ENCODE measurements at regions not wholly inside any gene's neighbourhood (a gene's known extent, or its start where the extent isn't known, plus 50 kb on each side); places are given as distances from the start of the nearest gene placed in this dataset.
A peak's percentile ranks its signal among the peaks of the same experiment; 100 is the strongest.

GRCh38 chr4:117422297-117422696, 336.9 kb upstream of the TRAM1L1 start:
- no peaks in the 10 kb centered on the region for H3K27me3 Mint-ChIP-seq
- peaks cover 0 to 6% (median 1%) of the 10 kb centered on the region in 7 donors for H3K9me3 Mint-ChIP-seq
- no peak overlapping the region for H3K4me3 Mint-ChIP-seq
- ATAC-seq (ENCODE audit: low read depth in 2 of 2) = no peak
- H3K36me3 Mint-ChIP-seq = no peaks in the 10 kb centered on the region
- H3K4me1 Mint-ChIP-seq = no peaks in the 10 kb centered on the region
- no peak overlapping the region for H3K27ac Mint-ChIP-seq
- DNase-seq = no peak

- H3K27me3 Mint-ChIP-seq = no peaks in the 10 kb centered on the region
- no peak for ATAC-seq (ENCODE audit: low read depth in 2 of 2)
- H3K4me3 Mint-ChIP-seq = no peak overlapping the region
- peaks cover 0 to 9% (median 2%) of the 10 kb centered on the region in 7 donors for H3K9me3 Mint-ChIP-seq
- H3K4me1 Mint-ChIP-seq = no peaks in the 10 kb centered on the region
- DNase-seq = no peak
- H3K36me3 Mint-ChIP-seq = no peaks in the 10 kb centered on the region
- no peak overlapping the region for H3K27ac Mint-ChIP-seq
Measured at GRCh38 chr4:117425636-117426035, 340.3 kb upstream of the TRAM1L1 start.

- Mint-ChIP-seq H3K9me3 (peaks cover 0 to 9% (median 2%) of the 10 kb centered on the region in 7 donors), H3K36me3 (no peaks in the 10 kb centered on the region), H3K27ac (no peak overlapping the region), H3K4me1 (no peaks in the 10 kb centered on the region), H3K27me3 (no peaks in the 10 kb centered on the region), H3K4me3 (no peak overlapping the region)
- DNase-seq = no peak
- ATAC-seq (ENCODE audit: low read depth in 2 of 2) = no peak
Measured at GRCh38 chr4:117428536-117428935, 343.2 kb upstream of the TRAM1L1 start.

GRCh38 chr4:117429061-117429460, 343.7 kb upstream of the TRAM1L1 start:
- Mint-ChIP-seq H3K4me3 (no peak overlapping the region), H3K27me3 (no peaks in the 10 kb centered on the region), H3K4me1 (no peaks in the 10 kb centered on the region), H3K36me3 (no peaks in the 10 kb centered on the region), H3K27ac (no peak overlapping the region), H3K9me3 (peaks cover 0 to 9% (median 2%) of the 10 kb centered on the region in 7 donors)
- DNase-seq = no peak
- no peak for ATAC-seq (ENCODE audit: low read depth in 2 of 2)

GRCh38 chr4:117429506-117429905, 344.1 kb upstream of the TRAM1L1 start:
- Mint-ChIP-seq H3K4me3 (no peak overlapping the region), H3K4me1 (no peaks in the 10 kb centered on the region), H3K27ac (no peak overlapping the region), H3K9me3 (peaks cover 0 to 9% (median 2%) of the 10 kb centered on the region in 7 donors), H3K27me3 (no peaks in the 10 kb centered on the region), H3K36me3 (no peaks in the 10 kb centered on the region)
- ATAC-seq (ENCODE audit: low read depth in 2 of 2) (no peak), DNase-seq (no peak)

- H3K27me3 Mint-ChIP-seq = no peaks in the 10 kb centered on the region
Measured at GRCh38 chr4:117434424-117434823, 349.0 kb upstream of the TRAM1L1 start.

GRCh38 chr4:117447925-117448324, 362.5 kb upstream of the TRAM1L1 start:
- no peaks in the 10 kb centered on the region for H3K4me1 Mint-ChIP-seq
- no peak overlapping the region for H3K4me3 Mint-ChIP-seq
- no peaks in the 10 kb centered on the region for H3K9me3 Mint-ChIP-seq
- ATAC-seq (ENCODE audit: low read depth in 2 of 2) (no peak), DNase-seq (no peak)
- H3K27ac Mint-ChIP-seq = no peak overlapping the region
- no peaks in the 10 kb centered on the region for H3K36me3 Mint-ChIP-seq
- H3K27me3 Mint-ChIP-seq = no peaks in the 10 kb centered on the region

More at GRCh38 chr4:117434424-117434823, 349.0 kb upstream of the TRAM1L1 start:
- DNase-seq (no peak), ATAC-seq (ENCODE audit: low read depth in 2 of 2) (no peak)
- Mint-ChIP-seq H3K4me1 (no peaks in the 10 kb centered on the region), H3K27ac (no peak overlapping the region), H3K4me3 (no peak overlapping the region), H3K36me3 (no peaks in the 10 kb centered on the region), H3K9me3 (no peaks in the 10 kb centered on the region)

GRCh38 chr4:117455088-117455487, 369.7 kb upstream of the TRAM1L1 start:
- H3K4me1 Mint-ChIP-seq = no peaks in the 10 kb centered on the region
- peaks cover 0 to 5% (median 0%) of the 10 kb centered on the region in 7 donors for H3K9me3 Mint-ChIP-seq
- H3K36me3 Mint-ChIP-seq = no peaks in the 10 kb centered on the region
- ATAC-seq (ENCODE audit: low read depth in 2 of 2) (no peak), DNase-seq (no peak)
- no peaks in the 10 kb centered on the region for H3K27me3 Mint-ChIP-seq
- H3K4me3 Mint-ChIP-seq = no peak overlapping the region
- no peak overlapping the region for H3K27ac Mint-ChIP-seq

- Mint-ChIP-seq H3K27ac (no peak overlapping the region), H3K27me3 (no peaks in the 10 kb centered on the region)
Measured at GRCh38 chr4:117466388-117466787, 381.0 kb upstream of the TRAM1L1 start.

GRCh38 chr4:117467404-117467803, 382.0 kb upstream of the TRAM1L1 start:
- ATAC-seq (ENCODE audit: low read depth in 2 of 2) = no peak
- Mint-ChIP-seq H3K27me3 (no peaks in the 10 kb centered on the region), H3K27ac (peak overlapping the region in 1 of 6 donors; percentile 83), H3K4me3 (no peak overlapping the region), H3K4me1 (no peaks in the 10 kb centered on the region), H3K36me3 (no peaks in the 10 kb centered on the region), H3K9me3 (peaks cover 1 to 15% (median 3%) of the 10 kb centered on the region in 7 donors)
- DNase-seq = no peak

More at GRCh38 chr4:117466388-117466787, 381.0 kb upstream of the TRAM1L1 start:
- Mint-ChIP-seq H3K9me3 (peaks cover 0 to 12% (median 1%) of the 10 kb centered on the region in 7 donors), H3K36me3 (no peaks in the 10 kb centered on the region), H3K4me1 (no peaks in the 10 kb centered on the region), H3K4me3 (no peak overlapping the region)
- ATAC-seq (ENCODE audit: low read depth in 2 of 2) (no peak), DNase-seq (no peak)

- Mint-ChIP-seq H3K4me3 (no peak overlapping the region), H3K9me3 (peaks cover 0 to 10% (median 3%) of the 10 kb centered on the region in 7 donors), H3K27ac (no peak overlapping the region), H3K27me3 (no peaks in the 10 kb centered on the region), H3K4me1 (no peaks in the 10 kb centered on the region), H3K36me3 (no peaks in the 10 kb centered on the region)
- DNase-seq (no peak), ATAC-seq (ENCODE audit: low read depth in 2 of 2) (no peak)
Measured at GRCh38 chr4:117474987-117475386, 389.6 kb upstream of the TRAM1L1 start.

GRCh38 chr4:117477925-117478324, 392.5 kb upstream of the TRAM1L1 start:
- Mint-ChIP-seq H3K27me3 (no peaks in the 10 kb centered on the region), H3K4me3 (no peak overlapping the region), H3K9me3 (peaks cover 0 to 4% (median 0%) of the 10 kb centered on the region in 7 donors), H3K36me3 (no peaks in the 10 kb centered on the region), H3K4me1 (no peaks in the 10 kb centered on the region), H3K27ac (no peak overlapping the region)
- DNase-seq (no peak), ATAC-seq (ENCODE audit: low read depth in 2 of 2) (no peak)

GRCh38 chr4:117478702-117479101, 393.3 kb upstream of the TRAM1L1 start:
- no peak for DNase-seq
- no peaks in the 10 kb centered on the region for H3K27me3 Mint-ChIP-seq
- no peaks in the 10 kb centered on the region for H3K4me1 Mint-ChIP-seq
- no peaks in the 10 kb centered on the region for H3K36me3 Mint-ChIP-seq
- H3K9me3 Mint-ChIP-seq = peaks cover 0 to 4% (median 0%) of the 10 kb centered on the region in 7 donors
- no peak overlapping the region for H3K4me3 Mint-ChIP-seq
- no peak for ATAC-seq (ENCODE audit: low read depth in 2 of 2)
- no peak overlapping the region for H3K27ac Mint-ChIP-seq

GRCh38 chr4:117479673-117480072, 394.3 kb upstream of the TRAM1L1 start:
- no peaks in the 10 kb centered on the region for H3K27me3 Mint-ChIP-seq
- H3K36me3 Mint-ChIP-seq = no peaks in the 10 kb centered on the region
- H3K9me3 Mint-ChIP-seq = peaks cover 0 to 4% (median 0%) of the 10 kb centered on the region in 7 donors
- no peak overlapping the region for H3K27ac Mint-ChIP-seq
- DNase-seq = no peak
- H3K4me3 Mint-ChIP-seq = no peak overlapping the region
- no peaks in the 10 kb centered on the region for H3K4me1 Mint-ChIP-seq
- ATAC-seq (ENCODE audit: low read depth in 2 of 2) = no peak

- H3K4me3 Mint-ChIP-seq = no peak overlapping the region
- H3K27me3 Mint-ChIP-seq = no peaks in the 10 kb centered on the region
- DNase-seq (no peak), ATAC-seq (ENCODE audit: low read depth in 2 of 2) (no peak)
- H3K9me3 Mint-ChIP-seq = peaks cover 0 to 4% (median 0%) of the 10 kb centered on the region in 7 donors
- no peak overlapping the region for H3K27ac Mint-ChIP-seq
- no peaks in the 10 kb centered on the region for H3K4me1 Mint-ChIP-seq
- no peaks in the 10 kb centered on the region for H3K36me3 Mint-ChIP-seq
Measured at GRCh38 chr4:117481742-117482141, 396.4 kb upstream of the TRAM1L1 start.

Data from naive B cell (primary cell).